ENCODE measurements at regions not wholly inside any gene's neighbourhood (a gene's known extent, or its start where the extent isn't known, plus 50 kb on each side); places are given as distances from the start of the nearest gene placed in this dataset.

GRCh38 chr6:11463398-11463780 lies 74.2 kb upstream of the TMEM170B start:
- H3K27ac Mint-ChIP-seq: no peak overlapping the region
- intact Hi-C loops (cut with micrococcal nuclease): loop anchor here (5.0 kb wide), 1 partner anchor 96 kb away; no protein-coding TSS in a partner anchor
- H3K4me3 Mint-ChIP-seq: no peak overlapping the region
- CTCF ChIA-PET: interaction anchor here (0.6 kb wide), 1 partner anchor 319 kb away, joined by 3 read pairs; no protein-coding TSS in a partner anchor
- ATAC-seq (no peak), DNase-seq (no peak)
- no peaks in the 10 kb centered on the region for H3K27me3 Mint-ChIP-seq
- H3K36me3 Mint-ChIP-seq (ENCODE audit: low read depth): no peaks in the 10 kb centered on the region
- no peaks in the 10 kb centered on the region for H3K9me3 Mint-ChIP-seq
- peaks cover 45% of the 10 kb centered on the region for H3K4me1 Mint-ChIP-seq (ENCODE audit: low read depth)
- POLR2A ChIA-PET: no interaction called here
- TF ChIP-seq CTCF (IDR thresholded peaks at IDR 0.05): no peak

- ATAC-seq: no peak
- H3K4me1 Mint-ChIP-seq (ENCODE audit: low read depth): peaks cover 44% of the 10 kb centered on the region
- no peak for TF ChIP-seq CTCF (IDR thresholded peaks at IDR 0.05)
- no peak overlapping the region for H3K27ac Mint-ChIP-seq
- no peaks in the 10 kb centered on the region for H3K27me3 Mint-ChIP-seq
- no peaks in the 10 kb centered on the region for H3K36me3 Mint-ChIP-seq (ENCODE audit: low read depth)
- DNase-seq: no peak
- POLR2A ChIA-PET: no interaction called here
- intact Hi-C loops (cut with micrococcal nuclease): loop anchor here (5.0 kb wide), 1 partner anchor 96 kb away; no protein-coding TSS in a partner anchor
- no peak overlapping the region for H3K4me3 Mint-ChIP-seq
- no peaks in the 10 kb centered on the region for H3K9me3 Mint-ChIP-seq
- CTCF ChIA-PET: no interaction called here
Observed at GRCh38 chr6:11462742-11463397, 74.7 kb upstream of the TMEM170B start.

GRCh38 chr6:11460837-11461661 lies 76.5 kb upstream of the TMEM170B start:
- CTCF ChIA-PET: interaction anchor here (1.0 to 3.0 kb wide), 4 partner anchors 23 to 289 kb away, joined by 3 to 20 read pairs (median 4); no protein-coding TSS in a partner anchor

DNA sequence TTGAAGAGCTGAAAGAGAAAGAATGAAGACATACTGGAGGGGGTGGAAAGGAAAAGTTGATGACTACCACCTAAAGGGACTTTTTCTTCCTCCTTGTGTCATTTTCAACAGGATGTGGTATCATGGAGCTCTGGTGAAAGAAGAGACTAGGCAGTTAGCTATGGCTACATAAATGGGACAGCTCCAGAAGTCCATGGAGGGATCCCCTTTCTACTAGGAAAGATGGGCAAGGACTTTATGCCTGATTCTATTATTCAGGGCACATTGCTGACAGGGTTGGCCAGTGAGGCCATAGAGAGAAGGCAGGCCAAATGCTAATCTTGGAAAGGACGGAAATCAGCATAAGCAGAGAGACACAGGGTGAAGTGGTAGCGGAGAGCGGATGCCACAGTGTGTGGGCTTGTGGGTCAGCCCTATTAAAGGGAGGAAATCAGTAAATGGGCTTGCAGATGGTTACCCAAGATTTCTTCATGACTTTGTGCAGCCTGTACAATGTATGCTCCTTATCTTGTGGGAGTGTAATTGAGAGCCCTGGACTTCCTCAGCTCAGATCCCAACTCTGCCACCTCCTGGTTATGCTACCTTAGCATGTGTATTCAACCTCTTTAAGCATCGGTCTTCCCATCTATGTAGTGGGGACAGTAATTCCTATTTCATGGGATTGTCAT lies 77.4 kb upstream of the TMEM170B start:
- Mint-ChIP-seq H3K27ac (peak overlapping the region; percentile 92), H3K9me3 (peaks cover 8% of the 10 kb centered on the region), H3K36me3 (ENCODE audit: low read depth) (peaks cover 2% of the 10 kb centered on the region), H3K4me3 (peak overlapping the region; percentile 51), H3K27me3 (peaks cover 3% of the 10 kb centered on the region), H3K4me1 (ENCODE audit: low read depth) (peaks cover 35% of the 10 kb centered on the region)
- CTCF ChIA-PET: interaction anchor here (1.1 to 3.0 kb wide), 6 partner anchors 12 to 288 kb away, joined by 3 to 20 read pairs (median 4); no protein-coding TSS in a partner anchor
- peak; percentile 13 for DNase-seq
- POLR2A ChIA-PET: interaction anchor here (0.7 to 2.1 kb wide), 5 partner anchors 11 to 227 kb away, joined by 3 to 6 read pairs (median 3); no protein-coding TSS in a partner anchor
- ATAC-seq: peak; percentile 62
- intact Hi-C loops (cut with micrococcal nuclease): loop anchor here (5.0 kb wide), 1 partner anchor 93 kb away; no protein-coding TSS in a partner anchor
- no peak for TF ChIP-seq CTCF (IDR thresholded peaks at IDR 0.05)

More at GRCh38 chr6:11460837-11461661, 76.5 kb upstream of the TMEM170B start:
- Mint-ChIP-seq H3K9me3 (peaks cover 6% of the 10 kb centered on the region), H3K27ac (peak overlapping the region; percentile 92), H3K4me1 (ENCODE audit: low read depth) (peaks cover 35% of the 10 kb centered on the region), H3K4me3 (peak overlapping the region; percentile 18), H3K36me3 (ENCODE audit: low read depth) (peaks cover 2% of the 10 kb centered on the region), H3K27me3 (no peaks in the 10 kb centered on the region)
- intact Hi-C loops (cut with micrococcal nuclease): loop anchor here (5.0 kb wide), 1 partner anchor 94 kb away; no protein-coding TSS in a partner anchor
- POLR2A ChIA-PET: interaction anchor here (0.7 to 1.3 kb wide), 3 partner anchors 10 to 228 kb away, joined by 3 read pairs; no protein-coding TSS in a partner anchor
- no peak for TF ChIP-seq CTCF (IDR thresholded peaks at IDR 0.05)
- DNase-seq (peak; percentile 49), ATAC-seq (peak; percentile 64)

Data from activated CD8-positive, alpha-beta T cell treated with anti-CD3 and anti-CD28 coated beads for 36 hours (primary cell).